ENCODE measurements at regions not wholly inside any gene's neighbourhood (a gene's known extent, or its start where the extent isn't known, plus 50 kb on each side); places are given as distances from the start of the nearest gene placed in this dataset.
"Not testable (repeated sequence)": the region's sequence is repeated elsewhere in the genome, so short reads cannot be mapped to it uniquely, and the experiment has no call there.

DNA sequence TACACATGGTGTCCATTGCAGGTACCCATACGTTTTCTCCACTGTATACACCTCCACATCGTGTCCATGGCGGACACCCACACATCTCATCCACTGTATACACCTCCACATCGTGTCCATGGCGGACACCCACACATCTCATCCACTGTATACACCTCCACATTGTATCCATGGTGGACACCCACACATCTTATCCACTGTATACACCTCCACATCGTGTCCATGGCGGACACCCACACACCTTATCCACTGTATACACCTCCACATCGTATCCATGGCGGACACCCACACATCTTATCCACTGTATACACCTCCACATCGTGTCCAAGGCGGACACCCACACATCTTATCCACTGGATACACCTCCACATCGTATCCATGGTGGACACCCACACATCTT, 50.4 kb upstream of the TTC34 start:
- DNase-seq: not testable (repeated sequence)

DNA sequence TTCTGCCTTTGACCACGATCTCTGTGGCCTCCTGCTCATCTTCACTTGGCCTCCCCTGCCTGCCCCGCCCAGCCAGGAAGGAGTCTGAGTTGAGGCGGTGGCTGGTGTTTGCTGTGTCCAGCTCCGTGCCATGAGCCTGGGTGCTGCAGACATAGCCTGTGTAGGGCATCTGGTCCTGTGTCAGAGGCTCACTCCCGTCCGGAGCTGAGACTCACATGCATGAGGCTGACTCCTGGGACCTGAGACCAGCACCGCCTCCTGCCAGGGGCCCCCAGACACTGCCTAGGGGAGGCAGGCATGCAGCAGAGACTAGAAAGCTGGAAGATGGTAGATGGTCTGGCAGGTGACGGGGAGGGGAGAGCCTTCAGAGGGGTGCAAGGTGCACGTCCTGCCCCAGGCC, 52.2 kb upstream of the TTC34 start:
- no peak for DNase-seq

DNA sequence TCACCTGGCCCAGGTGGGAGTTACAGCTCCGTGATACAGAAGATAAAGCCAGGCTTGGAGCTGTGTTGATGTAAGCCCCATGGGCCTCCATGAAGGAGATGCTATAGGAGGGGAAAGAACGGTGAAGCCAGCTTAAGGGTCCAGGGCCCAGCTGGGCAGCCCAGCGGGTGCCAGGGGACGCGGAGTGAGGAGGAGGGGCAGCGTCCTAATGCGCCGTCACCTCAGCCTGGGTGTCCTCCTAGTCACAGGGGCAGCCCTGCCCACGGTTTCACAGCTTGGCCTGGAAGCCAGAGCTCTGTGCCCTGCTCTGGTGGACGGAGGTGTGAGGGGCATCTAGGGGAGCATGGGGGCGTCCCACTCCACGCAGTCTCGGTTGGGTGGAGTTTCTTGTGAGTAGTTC, 52.7 kb upstream of the TTC34 start:
- no peak for DNase-seq

DNA sequence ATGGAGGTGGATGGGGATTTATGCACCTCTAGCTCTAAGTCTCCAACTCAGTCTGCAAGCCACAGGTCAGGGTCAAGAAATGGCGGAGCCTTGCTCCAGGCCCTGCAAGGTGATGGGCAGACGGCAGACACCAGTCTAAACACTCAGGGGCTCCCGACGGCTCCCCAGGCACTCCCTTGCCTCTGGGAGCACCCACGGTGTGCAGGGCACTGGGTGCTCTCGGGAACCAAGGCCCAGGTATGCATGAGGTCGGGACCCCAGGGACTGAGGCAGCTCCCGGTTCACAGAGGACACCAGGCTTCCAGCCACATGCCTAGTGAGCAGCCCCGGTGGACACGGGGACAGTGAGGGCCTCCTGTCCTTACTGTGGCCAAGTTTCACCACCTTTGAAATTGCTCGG, 53.1 kb upstream of the TTC34 start:
- no peak for DNase-seq

DNA sequence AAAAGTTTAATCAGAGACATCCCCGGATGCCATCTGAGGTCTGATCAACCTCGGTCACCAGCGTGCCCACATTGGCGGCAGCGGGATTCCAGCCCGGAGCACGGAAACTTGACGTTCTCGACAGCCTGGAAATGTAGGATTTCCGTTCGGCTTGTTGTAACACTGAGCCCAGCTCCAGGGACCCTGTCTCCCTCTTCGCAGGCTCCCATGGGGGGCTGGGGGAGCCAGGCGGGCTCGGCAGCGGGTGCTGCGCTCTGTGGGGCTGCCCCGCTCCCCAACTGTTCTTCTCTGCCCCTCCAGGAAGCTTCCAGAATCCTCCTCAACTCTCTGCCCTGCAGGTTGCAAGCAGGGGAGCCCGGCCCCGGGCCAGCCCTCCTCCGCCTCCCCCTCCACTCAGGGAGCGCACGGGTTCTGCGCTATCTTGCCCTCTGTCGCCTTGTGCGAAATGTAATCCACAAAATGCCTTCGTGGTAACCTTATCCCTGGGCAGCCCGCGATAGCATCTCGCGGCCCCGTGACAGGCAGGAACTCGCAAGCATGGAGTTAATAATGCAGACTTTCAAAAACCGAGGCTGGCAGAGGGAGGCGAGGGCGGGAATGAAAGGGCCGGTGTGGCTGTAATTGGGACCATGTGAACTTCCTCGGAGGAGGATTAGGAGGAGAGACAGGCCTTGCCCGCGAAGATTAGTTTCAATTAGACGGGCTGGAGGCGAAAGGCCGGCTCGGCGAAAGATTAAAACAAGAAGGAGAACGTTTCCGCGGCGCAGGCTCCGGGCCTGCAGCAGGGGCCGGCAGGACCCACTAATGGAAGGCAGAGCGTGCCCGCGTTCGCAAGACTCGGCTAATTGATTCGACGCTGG, 53.9 kb upstream of the TTC34 start:
- DNase-seq: no peak

DNA sequence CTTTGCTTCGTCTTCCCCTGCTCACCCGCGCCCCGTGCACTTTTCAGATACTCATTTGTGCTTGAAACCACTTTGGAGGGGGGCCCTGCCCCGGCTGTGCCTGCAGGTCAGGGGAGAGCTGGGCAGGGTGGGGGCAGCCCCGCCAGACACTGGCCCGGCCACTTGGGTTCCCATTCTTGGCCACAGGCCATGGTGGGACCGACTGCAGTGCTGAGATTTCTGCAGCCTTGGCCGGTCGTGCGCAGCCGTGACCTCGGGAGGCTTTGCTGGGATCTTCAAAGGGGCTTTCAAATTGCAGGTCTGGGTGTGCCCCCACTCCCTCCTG, 54.5 kb upstream of the TTC34 start:
- no peak for DNase-seq

DNA sequence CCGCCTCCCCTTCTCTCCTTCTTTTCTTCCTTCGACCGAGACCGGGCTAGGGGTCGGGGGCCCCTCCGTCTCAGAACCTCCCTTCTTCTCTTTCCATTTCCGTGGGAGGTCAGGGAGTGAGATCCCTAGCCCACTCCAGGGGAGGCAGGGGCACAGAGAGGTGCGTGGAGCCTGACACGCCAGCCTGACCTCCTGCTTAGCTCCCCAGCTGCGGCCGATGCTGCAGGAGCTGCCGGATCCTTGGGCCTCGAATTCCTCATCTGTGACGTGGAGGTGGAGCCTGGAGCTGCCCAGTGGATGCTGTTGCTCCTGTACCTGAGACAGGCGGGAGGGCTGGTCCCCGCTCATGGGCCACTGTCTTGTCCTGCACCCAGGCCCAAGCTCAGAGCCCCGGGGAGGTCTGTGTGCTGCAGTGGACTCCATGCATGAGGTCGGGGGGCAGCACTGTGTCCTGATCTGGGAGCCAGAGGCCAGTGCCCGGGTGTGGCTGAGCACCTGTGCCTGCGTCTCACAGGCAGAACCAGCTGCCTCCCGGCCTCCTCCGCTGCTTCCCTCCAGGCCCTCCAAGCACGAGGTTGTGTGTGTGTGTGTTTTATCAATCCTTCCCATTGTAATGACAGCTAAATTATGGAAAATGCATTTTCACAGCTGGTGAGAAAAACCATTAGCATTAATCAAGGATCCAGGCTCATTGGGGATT, 55.3 kb upstream of the TTC34 start:
- DNase-seq: no peak

DNA sequence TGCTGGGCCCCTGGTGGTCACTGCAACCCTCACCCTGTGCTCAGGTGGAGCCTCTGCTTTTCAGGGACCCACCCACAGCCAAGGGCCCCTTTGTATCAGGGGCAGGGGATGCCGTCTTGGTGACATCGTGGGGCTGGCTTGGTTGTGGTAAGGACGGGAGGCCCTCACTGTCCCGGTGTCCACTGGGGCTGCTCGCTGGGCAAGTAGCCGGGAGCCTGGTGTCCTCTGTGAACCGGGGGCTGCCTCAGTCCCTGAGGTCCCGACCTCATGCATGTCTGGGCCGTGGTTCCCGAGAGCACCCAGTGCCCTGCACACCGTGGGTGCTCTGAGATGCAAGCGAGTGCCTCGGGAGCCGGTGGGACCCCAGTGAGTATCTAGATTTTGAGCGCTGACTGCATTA, 56.0 kb upstream of the TTC34 start:
- DNase-seq: no peak

DNA sequence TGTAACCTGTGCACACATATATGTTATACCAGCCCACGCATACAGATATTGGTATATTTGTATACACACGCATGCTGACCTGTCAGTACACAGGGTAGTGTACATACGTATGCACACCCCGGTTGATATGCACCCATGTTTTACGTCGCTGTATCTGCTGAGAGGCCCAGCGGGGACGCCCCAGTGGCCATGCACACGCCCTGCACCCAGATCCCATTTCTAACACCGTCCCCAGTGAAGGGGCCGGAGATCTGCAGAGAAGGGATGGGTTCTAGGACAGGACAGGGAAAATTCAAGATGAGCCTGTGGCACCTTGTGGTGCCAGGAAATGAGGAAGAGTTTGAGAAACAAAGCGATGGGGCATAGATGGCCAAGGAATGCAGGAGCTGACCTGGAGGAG, 57.2 kb upstream of the TTC34 start:
- DNase-seq: no peak

DNA sequence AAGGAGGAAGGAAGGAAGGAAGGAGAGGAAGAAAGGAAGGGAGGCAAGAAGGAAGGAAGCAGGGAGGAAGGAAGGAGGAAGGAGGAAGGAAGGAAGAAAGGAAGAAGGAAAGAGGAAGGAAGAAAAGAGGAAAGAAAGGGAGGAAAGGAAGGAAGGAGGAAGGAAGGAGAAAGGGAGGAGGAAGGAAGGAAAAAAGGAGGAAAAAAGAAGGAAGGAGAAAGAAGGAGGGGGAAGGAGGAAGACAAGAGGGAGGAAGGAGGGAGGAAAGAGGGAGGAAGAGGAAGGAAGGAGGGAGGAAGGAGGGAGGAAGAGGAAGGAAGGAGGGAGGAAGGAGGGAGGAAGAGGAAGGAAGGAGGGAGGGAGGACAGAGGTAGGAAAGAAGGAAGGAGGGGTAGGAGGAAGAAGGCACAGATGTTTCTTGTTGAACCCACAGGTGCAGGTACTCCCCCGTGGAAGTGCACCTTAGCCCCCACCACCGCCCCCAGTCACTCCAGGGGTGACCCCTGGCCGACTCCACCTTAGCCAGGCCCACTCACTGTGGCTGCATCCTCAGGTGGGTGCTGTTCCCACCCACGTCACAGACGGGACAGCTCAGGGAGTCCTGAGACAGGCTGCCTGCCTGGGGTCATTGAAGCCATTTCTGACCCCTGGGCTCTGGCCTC, 57.9 kb upstream of the TTC34 start:
- no peak for DNase-seq

DNA sequence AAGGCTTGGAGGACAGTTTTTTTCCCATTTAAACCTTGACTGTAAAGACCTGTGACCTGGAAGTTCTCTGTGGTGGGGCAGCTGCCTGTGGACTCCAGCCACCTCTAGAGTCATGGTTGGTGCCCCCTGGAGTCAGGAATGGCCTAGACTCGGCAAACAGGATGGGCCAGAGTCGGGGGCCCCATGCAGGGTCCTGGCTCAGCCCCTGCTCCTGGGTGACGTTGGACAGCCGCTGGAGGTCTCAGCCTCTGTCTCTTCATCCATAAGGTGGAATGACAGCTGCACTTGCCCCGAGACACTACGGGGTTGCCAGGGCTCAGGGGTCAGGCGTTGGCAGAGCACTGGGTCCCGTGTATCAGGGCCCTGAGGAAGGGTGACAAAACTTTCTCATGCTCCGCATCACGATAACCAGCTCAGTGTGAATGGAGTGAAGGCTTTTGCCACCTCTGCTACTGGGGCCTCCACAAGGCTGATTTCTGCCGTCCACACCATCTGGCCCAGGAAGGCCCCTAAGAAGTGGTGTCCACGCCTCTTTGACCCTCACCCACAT, 58.5 kb upstream of the TTC34 start:
- DNase-seq: no peak

DNA sequence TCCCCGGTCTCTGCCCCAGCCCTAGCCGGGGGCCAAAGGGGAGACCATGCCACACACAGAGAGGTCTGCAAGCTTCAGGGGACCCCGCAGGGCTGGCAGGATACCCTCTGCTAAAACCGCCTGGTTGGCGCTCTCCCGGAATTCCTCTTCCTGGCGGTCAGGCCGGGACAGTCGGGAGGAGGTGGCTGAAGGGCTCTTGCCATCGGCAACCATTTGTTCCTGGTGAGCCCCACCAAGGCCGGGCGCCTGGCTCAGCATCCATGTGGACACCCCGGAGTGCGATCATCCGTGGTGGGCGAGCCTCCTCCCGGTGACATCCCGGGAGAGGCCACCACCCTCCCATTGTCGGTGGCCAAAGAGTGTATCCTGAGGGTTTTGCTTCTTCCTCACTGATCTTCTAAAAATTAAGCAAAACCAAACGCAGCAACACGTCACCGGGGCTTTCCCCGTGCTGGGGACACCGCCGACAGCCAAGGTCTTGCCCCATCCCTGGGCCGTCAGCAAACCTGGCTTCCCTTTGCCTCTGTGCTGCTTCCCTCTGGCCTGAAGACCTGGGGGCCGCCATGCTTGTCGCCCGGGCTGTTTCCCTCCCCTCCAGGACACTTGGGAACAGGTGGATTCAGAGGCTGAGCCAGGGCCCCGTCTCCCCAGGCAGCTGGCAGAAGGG, 59.1 kb upstream of the TTC34 start:
- DNase-seq: no peak

DNA sequence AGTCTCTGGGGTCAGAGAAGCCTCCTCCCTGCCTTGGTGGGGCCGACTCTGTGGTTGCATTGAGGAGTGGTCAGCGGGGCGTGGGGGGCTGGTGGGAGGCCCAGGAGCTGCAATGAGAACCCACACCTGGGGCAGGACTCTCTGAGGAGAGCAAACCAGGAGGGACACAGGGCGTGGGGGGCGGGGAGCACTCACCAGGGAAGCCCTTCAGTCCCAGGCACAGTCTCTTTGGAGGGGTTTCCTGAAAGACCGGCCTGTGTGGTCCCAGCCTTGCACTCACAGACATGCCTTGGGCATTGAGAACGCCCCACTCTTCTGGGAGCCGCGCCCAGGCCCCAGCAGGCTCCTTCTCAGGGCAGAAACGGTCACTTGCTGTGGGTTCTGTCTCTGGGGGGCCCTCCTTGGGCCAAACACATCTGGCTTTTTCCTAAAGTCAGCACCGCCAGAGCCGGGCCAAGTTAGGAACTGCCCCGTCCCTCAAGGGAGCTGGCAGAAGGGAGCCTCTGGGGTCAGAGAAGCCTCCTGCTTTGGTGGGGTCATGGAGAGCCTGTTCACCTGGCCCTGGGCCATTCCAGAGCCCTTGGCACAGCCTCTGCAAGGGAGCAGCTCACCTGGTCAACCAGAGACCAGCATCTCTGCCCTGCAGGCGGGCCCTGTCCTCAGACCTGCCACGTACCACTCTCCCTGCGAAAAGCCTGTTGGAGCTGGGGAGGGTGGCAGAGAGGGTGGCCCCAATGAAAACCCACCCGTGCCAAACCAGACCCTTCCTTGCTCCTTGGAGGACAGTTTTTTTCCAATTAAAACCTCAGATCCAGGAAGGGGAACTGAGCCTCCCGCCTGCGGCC, 59.9 kb upstream of the TTC34 start:
- no peak for DNase-seq

DNA sequence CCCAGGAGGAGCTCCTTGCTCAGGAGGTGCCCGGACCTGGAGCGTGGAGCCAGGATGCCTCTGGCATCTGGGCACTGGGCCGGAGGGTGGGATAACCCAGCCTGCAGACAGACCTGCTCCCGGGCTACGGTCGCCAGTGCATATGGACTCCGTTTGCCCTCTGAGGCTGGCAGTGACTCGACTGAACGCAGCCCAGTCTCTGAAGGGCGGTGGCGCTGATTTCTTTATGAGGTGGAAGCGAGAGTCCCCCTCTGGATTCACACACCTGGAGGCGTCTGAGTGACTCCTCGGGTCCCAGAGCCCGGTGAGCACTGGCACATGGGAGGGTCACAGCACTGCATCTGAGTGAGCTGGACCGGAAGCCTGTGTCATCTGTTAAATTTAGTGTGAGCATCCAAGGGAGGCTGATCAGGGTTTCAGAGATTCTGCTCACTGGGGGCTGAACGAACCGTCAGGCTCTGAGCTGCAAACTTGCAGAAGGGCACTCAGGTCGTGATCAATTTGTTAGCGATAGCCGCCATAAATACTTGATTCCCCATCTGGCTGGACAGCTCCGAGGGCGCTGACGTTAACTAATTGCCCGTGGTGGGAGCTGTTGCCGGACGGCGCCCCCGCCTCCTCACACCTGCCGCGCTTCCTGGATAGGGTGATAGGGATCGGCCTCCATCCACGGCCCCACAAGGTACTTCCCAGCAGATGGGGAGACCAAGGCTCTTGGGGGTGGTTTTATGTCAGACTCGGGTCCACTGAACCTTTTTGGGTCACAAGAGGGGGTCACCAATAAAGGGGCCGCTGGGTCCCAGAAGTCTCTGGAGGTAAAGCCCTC, 60.7 kb upstream of the TTC34 start:
- no peak for DNase-seq

DNA sequence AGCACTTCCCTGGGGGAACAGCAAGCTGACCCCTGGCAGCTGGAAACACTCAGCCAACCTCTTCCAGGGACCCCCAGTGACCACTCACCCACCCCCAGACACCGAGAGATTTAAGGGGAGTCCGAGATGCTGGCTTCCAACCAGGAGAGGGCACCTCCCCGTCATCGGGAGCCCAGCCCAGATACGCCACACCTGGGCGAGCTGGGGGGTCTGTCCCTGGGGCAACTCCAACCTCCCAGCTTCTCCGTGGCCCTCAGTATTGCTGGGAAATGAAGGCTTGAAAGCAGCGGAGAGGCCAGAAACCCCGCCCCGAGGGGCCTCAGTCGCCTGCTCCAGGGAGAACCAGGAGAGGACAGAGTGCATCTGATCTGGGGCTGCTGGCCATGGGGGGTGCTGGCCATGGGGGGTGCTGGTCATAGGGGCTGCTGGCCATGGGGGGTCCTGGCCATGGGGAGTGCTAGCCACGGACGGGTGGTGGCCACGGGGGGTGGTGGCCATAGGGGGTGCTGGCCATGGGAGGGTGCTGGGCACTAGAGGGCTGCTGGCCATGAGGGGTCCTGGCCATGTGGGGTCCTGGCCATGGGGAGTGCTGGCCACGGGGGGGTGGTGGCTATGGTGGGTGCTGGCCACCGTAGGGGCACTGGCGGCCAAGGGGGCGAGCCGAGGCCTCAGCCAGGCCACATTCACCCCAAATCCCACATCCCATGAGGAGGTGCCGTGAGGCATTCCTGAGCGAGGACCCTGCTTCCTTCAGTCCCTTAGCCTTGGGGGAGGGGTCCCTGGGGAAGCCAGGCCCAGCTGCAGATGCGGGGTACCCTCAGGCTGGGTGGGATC, 61.5 kb upstream of the TTC34 start:
- no peak for DNase-seq

DNA sequence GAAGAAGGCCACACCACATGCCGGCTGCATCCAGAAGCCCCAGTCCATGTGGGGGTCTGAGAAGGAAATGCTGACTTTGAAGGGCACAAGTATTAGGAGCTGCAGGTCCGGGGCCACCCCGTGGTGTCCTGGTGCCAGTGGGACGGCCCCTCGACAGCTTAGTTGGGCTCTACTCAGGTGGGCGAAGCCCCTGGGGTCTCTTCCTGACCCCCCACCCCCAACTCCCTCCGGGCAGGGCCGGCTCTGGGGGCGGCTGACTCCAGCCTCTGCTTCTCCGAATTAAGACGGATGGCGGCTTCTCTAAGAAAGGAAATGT, 62.1 kb upstream of the TTC34 start:
- DNase-seq: no peak

DNA sequence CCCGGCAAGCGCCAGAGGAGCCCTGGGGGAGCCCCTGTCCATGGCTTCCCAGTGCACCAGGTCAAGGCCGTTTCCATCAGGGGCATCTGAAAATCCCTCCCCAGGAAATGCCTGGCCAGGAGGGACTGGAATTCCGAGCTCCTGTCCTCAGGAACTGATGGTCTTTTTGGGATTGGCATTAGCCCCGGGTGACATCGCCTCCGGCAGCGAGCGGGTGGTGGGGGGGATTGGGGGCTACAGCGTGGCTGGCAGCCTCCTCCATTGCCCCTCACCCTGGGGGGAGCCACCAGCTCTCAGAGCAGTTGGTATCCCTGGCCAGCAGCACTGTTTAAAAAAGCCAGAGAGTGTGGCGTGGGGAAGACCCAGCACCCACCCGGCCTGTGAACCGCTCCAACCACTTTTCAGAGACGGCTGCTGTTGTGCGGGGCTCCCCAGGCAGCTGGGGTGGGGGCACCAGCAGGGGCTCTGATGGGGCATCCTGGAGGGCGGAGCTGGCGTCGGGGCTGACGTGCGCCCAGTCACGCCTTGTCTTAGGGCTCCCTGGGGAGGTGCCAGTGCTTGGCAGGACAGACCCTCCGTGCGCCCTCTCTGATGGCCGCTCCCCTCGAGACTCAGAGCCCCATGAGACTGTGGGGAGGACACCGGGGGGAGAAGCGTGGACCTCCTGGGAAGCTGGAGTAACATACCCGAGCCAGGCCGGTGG, 62.9 kb upstream of the TTC34 start:
- no peak for DNase-seq

DNA sequence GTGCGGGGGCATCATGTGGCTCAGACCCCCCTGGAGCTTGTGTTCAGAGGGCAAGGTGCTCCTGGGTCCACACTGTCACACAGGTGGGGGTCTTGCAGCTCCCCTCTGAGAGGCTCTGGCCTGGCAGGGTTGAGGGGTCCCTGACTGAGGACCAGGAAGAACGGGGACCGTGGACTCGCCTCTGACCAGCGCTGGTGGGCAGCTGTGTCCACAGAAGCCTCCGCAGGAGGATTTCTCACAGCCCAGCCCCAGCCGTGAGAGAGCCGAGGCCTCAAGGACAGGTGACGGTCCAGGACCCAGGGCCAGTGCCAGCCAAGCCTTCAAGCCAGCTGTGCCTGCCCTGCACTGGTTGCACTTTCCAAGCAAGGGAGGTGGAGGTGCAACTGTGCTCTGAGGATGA, 63.5 kb upstream of the TTC34 start:
- no peak for DNase-seq

DNA sequence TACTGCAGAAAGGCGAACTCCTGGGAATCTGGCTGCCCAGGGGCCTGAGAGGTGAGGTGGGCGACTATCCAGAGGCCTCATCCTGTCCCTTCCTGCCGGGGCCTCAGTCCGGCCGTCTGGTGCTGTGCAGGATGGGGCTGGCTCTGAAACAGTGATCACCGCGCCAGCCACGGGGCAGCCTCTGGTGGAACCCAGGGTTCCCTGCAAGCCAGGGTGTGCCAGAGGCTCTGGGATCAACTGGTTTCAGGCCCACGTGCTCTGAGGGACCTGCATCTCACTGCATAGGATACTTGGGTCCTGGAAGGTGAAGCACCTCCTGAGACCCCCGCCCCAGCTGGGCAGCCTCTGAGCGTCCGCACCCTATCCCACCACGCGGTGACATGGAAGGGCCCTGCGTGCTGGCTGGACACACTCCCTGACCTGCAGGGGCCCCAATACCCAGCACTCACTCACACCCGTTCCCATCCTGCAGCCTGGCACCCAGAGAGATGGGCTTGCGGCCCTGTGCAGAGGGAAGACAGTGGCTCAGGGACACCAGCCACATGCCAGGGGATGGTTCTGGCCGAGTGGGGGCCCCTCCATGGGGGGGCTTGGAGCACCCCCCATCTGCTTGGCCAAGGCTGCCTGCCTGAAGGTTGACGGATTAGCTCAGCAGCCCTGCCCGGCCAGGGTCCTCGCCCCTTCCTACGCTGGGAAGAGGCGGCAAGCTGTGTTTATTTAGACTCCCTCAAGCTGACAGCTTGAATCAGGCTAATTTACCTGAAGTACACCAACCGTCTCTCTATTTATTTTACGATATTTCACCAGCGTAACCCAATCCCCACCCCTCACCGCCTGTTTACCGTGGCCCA, 64.3 kb upstream of the TTC34 start:
- no peak for DNase-seq

All from activated T-cell treated with anti-CD3 and anti-CD28 coated beads for 4 hours (primary cell).